GM13977 (cell line): ENCODE measurements at regions not wholly inside any gene's neighbourhood (a gene's known extent, or its start where the extent isn't known, plus 50 kb on each side); places are given as distances from the start of the nearest gene placed in this dataset.
A peak's percentile ranks its signal among the peaks of the same experiment; 100 is the strongest.

Experiments
- DNase-seq: peaks from one replicate; pipeline ENCODE4 v3.0.0; 2012; ENCODE audit warnings: low spot score
- in situ Hi-C: fragments of 300-500 bp; cut with MboI; formaldehyde crosslinking; loops from one replicate; pipeline ENCODE4 v1.12.0; 2022; ENCODE audit warnings: low sequenced_read_pairs, low pct_unique_long_range_greater_than_20kb, mixed read lengths, inconsistent platforms; ENCODE audit not compliant: unreplicated experiment
- TF ChIP-seq, protein P1 (sequence below): IDR thresholded peaks from 2 replicates; pipeline ENCODE4 v1.5.1; 2012; ENCODE audit warnings: mild to moderate bottlenecking, control low read depth; ENCODE audit not compliant: insufficient read depth; ENCODE audit errors: extremely low read depth, missing control alignments

DNA sequence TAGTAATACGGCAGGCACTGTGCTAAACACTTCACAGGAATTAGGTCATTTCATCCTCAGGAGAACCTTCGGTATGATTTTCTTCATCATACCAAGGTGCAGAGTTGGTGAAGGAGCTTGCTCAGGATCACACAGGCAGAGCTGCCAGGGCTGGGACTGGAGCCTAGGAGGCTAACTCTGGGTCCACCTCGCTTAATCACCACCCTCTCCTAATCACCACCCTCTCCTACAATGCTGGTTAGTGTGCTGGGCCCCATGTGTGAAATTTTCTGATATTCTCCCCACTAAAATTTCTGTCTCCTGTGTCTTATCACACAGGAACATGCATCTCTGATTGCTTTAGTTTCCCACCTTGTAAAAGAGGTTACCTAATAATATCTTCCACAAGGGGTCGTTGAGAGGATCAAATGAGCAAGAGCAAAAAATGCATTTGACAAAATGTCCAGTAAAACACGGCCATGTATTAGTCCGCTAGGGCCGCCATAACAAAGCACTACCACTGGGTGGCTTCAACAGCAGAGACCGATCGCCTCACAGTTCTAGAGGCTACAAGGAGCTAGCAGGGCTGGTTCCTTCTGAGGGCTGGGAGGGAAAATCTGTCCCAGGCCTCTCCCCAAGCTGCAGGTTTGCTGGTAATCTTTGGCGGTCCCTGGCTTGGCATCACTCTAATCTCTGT is 128.2 kb upstream of the NFIB start:
- in situ Hi-C loops = no loop called here
- TF ChIP-seq, protein P1, sequence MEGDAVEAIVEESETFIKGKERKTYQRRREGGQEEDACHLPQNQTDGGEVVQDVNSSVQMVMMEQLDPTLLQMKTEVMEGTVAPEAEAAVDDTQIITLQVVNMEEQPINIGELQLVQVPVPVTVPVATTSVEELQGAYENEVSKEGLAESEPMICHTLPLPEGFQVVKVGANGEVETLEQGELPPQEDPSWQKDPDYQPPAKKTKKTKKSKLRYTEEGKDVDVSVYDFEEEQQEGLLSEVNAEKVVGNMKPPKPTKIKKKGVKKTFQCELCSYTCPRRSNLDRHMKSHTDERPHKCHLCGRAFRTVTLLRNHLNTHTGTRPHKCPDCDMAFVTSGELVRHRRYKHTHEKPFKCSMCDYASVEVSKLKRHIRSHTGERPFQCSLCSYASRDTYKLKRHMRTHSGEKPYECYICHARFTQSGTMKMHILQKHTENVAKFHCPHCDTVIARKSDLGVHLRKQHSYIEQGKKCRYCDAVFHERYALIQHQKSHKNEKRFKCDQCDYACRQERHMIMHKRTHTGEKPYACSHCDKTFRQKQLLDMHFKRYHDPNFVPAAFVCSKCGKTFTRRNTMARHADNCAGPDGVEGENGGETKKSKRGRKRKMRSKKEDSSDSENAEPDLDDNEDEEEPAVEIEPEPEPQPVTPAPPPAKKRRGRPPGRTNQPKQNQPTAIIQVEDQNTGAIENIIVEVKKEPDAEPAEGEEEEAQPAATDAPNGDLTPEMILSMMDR = peak; percentile 4
- DNase-seq = no peak

DNA sequence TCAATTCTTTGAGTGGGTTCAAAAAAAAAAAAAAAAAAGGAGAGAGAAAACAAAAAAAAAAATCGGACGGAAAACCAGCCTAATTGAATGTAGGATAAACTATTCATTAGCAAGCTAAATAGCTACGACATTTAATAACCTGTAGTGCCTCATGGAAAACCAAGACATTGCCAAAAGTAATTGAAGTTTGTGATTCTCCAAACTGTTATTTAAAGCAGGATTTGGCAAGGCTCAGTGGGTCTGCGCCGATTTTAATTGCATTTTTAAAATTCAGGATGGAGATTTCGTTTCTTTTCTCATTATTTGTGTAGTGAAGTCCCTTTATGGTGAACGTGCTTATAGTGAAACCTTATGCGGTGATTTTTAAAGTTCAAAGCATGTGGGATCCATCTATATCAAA is 127.2 kb upstream of the NFIB start:
- TF ChIP-seq, protein P1 = no peak
- in situ Hi-C loops = no loop called here
- no peak for DNase-seq

DNA sequence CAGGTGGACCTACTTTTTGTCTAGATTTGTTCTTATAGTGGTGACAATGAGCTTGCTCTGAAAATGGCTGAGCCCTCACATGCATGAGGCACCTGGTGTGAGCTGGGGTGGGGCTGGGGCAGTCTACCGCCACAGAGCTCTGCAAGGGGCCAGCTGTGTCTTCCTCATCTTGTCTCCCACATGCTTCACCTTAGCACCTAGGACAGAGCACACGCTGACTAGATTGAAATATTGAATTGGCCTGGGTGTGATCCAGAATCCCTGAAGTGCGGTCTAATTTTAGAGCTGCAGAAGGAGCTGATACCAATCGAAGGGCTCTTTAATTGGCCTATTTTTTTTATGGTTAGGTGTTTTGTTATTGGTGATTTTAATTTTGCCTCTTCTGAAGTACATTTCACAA is 126.1 kb upstream of the NFIB start:
- in situ Hi-C loops = no loop called here
- DNase-seq = no peak
- TF ChIP-seq, protein P1 = no peak

DNA sequence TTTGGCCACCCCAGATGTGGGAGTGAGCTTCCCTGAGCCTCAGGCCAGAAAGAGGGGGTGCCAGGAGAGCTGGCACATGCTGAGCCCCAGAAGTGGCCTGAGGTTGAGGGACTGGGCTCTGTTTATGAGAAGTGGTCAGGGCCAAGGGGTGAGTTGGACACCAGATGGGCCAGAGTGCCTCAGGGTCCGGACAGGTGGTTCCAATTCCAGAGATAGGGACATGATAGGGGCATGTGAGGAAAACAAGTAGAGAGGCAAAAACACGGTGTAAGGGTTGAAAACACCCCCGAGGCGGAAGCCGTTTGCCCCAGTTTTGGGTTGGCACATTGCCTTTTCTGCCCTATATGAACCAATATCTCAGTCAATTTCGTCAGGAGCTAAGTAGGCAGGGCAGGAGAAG is 125.6 kb upstream of the NFIB start:
- TF ChIP-seq, protein P1 = no peak
- no peak for DNase-seq
- in situ Hi-C loops = no loop called here

DNA sequence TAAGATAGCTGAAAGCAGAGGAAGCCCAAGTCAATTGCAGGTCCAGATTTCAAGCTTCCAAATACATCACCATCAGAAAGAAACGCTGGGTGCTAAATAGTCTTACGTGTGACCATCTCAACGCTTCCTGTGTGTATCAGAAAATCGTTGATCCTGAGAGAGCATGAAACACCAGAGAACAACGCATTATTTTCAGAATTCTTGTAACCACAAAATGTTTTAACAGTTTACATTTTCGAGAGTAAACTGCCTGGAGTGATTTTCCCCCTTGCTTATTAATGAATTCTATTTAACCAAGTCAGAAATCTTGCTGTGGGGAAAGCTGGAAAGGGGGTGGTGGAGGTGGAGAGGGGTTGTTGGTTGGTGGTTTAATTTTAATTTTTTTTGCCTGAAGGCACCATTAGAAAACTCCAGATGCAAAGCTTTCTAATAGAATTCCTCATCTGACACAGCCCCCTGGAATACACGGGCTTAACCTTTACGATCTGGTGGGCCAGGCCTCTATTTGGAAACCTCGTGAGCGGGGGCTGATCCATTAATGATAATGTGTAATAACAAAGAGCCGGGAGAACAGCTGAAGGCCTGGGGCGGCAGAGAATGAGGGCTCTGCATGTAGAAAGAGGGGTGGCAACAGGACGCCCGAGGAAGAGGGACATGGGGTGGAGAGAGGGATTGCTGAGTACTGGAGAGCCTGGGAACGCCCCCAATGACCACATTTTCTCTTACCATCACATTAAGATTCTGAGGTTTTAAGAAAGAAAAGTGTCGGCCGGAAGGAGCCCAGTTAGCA is 124.5 kb upstream of the NFIB start:
- TF ChIP-seq, protein P1 = no peak
- DNase-seq = no peak
- in situ Hi-C loops = no loop called here

DNA sequence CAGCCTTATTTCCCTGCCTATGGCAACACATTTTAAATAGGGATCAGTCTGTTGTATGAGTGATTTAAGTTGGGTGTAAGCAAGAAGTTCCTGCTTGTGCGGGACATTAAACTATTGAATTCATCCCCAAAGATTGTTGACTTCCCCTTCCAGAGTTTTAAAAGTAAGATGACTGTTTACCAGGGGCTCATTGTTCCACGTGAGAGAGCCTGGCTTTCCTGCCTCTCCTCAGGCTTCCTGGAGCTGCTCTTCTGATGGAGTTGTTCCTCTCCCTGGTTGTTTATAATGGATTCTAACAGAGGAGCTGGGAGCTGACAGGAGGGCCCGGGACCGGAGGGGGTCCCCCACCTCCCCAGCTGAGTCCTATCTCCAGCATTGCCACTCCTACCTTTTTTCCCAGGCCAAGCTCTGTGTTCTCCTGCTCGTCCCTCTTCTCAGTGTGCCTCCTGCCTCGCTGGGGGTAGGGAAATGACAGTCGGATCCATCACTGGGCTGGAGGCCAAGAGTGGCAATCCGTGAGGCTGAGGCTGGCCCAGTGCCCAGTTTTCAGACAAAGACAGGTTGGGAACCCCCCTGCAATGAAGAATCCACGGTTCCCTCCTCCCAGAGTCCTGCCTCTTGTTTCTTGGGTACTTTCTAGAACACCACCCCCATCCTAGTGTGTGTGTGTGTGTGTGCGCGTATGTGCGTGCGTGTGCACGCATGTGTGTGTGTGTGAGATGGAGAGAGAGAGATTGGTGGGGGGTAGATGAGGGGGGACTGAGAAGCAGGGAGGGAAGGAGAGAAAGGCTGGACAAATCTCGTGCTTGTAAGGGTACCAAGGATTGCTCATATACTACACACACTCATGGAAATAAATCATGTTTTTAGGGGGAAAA is 123.7 kb upstream of the NFIB start:
- no peak for DNase-seq
- TF ChIP-seq, protein P1 = no peak
- in situ Hi-C loops = no loop called here
